Head of caudate nucleus (tissue), 42 donors: ENCODE measurements at regions not wholly inside any gene's neighbourhood (a gene's known extent, or its start where the extent isn't known, plus 50 kb on each side); places are given as distances from the start of the nearest gene placed in this dataset.

Experiments
- DNase-seq, 42 donors: peaks; one replicate each; pipeline versions ENCODE4 v3.0.0 to v3.0.0-alpha.2; 2020 to 2021; ENCODE audit warnings: mixed read lengths in 7 of 42
- intact Hi-C: fragments of 100-400 bp; cut with DNase I; formaldehyde crosslinking; loops from one replicate; pipeline ENCODE4 v1.15.0; 2022

DNA sequence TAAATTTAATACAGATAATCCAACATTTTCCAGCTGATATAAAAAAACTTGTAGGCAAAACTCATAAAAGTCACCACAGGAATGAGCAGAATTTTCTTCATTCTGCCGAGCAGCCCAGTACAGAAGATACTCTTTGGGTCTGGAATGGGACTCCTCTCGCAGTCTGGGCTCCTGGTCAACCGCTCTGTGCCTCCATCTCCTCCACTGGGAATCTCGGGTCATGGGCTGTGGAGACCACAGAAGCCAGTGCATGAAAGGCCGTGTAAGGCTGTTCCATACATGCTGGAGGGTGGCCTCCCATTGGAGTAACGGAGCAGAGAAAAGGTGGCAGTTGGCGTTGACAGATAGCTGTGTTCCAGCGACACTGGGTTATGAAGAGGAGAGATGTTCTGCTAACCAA is 616.4 kb upstream of the MGMT start:
- intact Hi-C loops, result no loop called here
- peak in 1 of 42 donors; percentile 26 for DNase-seq

DNA sequence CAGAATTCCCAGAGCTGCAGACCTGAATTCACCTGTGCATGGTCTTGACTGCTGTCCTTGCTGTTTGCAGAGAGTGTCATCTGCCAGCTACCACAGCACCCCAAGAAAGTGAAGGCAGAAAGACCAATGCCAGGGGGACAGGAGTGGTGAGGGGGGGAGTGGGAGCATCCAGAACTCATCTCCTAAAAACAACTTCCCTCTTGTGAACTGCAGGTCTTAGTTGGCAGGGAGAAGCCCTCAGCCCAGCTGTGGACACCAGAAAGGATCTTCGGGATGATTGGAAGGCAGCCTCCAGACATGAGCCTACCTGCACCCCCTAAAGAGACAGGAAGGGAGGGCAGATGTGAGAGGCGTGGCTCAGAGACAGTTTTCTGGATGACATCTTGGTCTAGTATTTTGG is 615.8 kb upstream of the MGMT start:
- intact Hi-C loops, result no loop called here
- peak in 1 of 42 donors; percentile 21 for DNase-seq

DNA sequence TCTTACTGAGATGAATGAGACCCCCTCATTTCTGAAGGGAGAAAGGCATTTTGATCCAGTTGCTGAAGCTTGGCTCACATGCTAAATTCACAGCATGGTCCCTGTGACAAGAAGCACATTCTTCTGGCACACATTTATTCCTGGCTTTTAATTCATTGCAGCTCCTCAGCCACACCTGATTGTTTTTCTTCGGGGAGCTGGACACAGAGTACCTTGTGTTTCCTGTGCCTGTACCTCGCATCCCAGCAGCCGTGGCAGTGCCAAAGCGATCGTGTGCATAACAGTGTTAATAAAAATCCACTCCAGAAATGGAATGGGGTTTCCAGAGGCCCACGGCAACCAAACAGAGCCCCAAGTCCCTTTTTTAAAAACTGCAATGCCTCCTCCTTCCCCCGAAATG is 615.3 kb upstream of the MGMT start:
- DNase-seq, result peak in 1 of 42 donors; percentile 7
- intact Hi-C loops, result no loop called here

DNA sequence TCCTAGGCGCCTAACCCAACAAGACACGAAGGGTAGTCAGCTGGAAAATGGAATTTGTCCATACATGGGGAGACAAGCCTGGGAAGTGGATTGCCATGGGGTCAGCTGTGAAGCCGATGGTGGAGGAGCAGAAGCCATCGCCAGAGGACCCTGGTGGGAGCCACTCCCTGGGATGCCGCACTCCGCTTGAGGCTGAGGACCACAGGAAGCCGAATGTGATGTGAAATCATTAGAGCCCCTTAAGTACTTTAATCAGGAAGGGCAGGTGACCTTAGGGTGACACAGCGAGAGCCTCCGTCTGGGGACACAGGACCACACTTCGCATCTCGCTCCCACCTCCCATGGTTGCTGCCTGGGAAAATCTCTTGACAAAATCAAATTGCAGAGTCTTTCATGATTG is 614.6 kb upstream of the MGMT start:
- intact Hi-C loops, result no loop called here
- DNase-seq, result peak in 2 of 42 donors; percentile 6 to 31

DNA sequence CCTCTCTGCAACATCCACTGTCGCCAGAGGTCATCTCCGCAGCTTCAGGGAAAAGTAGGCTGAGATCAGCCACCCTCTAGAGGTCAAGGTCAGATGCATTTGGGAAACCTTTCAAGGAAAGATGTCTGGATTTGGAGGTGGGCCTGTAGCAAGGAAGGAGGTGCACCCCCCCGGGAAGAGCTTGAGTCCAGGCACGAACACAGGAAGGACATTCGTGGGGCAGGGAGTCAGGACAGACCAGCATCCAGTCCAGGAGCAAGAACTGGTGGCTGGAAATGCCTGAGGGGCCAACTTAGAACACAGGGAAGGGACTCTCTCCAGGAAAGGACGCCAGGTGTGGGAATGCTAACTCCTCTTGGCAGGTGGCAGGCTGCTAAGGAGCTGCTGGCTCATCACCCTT is 614.1 kb upstream of the MGMT start:
- peak in 1 of 42 donors; percentile 35 for DNase-seq
- intact Hi-C loops, result no loop called here

DNA sequence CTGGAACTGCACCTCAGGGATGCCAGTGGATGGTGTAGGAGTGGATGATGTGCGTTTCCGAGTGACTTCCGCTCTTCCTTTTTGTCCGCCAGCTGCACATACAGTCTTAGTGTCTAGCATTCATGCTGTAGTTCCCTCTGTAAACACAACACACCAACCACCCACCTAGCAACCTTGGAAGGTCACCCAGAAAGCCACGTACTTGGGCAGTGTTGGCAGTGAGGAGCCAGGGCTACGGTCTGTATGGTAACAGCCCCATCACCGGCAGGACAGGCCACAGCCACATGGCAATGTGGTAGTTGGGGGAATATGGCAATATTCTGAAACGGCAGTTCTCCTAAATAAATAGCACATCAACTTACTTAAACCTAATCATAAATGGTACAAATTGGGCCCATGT is 613.5 kb upstream of the MGMT start:
- intact Hi-C loops, result no loop called here

DNA sequence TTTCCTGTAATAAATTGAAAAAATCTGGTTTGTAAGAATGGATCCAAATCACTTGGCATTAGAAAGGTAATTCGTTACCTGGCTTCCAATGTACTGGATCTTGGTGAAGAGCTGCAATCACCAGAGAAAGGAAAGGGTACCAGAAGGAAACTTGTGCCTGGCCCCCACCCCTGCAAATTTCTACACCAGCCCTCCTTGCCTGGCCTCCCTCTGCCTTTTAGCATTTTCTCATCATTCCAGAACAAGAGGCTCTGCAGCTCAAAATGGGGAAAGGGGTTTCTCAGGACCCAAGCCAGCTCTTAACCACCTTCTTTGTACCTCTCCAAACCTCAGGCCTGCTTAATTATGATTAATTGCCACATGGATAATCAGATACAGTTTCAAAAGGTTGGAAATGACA is 612.8 kb upstream of the MGMT start:
- peak in 2 of 42 donors; percentile 21 to 31 for DNase-seq
- intact Hi-C loops, result no loop called here

More for the DNA sequence above, 613.5 kb upstream of the MGMT start:
- peak in 1 of 42 donors; percentile 36 for DNase-seq

DNA sequence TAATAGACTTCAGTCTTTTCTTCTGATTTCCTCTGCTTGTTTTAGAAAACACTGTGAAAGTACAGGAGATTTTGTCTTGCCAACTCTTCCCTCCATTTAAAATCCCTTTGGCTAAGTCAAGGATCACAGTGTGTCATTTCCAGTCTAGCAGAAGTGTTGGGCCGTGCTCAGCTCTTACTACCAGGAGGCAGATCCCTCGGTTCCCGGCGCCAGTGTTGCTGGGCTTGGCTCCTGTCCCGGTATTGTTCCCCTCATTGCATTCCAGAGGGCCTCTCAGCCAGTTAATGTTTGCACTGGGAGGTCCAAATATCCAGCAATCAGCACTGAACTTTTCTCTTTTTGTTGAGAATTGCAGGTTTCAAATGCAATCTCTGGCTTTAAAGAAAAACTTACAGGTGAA is 612.1 kb upstream of the MGMT start:
- DNase-seq, result peak; percentile 39 to 92 (median 80)
- intact Hi-C loops, result no loop called here

DNA sequence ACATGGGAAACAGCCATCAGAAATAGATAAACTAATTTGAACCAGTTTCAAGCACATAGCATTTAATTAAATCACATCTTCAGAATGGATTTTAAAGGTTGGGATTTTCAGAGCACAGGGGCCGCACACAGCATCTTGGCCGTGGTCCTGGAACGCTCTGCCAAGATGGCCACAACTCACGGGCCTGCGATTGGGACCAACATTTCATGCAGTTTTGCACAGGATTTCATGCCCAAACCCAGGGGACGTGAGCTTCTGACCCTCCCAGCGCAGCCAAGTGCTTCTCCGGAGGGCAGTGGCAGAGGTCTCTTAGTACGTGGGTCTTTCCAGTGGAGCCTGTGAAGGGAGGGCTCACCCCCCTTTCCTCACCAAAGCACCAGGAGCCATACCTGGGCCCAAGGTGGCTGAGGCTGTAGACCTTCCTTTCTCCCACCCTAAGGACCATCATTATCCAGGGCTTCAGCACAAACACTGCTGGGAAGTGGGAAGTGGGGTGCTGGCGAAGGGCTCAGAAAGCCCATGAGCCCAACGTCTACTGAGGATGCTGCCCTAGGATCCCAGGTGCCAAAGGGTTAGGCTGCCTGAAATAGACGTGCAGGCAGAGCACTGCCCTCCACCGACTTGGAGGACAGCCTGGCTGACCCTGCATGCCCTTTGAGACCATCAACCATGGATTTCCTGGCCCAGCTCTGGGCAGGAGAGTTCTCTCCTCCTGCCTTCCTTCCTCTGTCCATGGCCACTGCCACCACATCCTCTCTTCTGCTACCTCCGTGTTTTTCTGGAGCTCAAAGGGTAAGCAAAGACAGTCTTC is 611.2 kb upstream of the MGMT start:
- peak in 4 of 42 donors; percentile 13 to 41 (median 36) for DNase-seq
- intact Hi-C loops, result no loop called here

DNA sequence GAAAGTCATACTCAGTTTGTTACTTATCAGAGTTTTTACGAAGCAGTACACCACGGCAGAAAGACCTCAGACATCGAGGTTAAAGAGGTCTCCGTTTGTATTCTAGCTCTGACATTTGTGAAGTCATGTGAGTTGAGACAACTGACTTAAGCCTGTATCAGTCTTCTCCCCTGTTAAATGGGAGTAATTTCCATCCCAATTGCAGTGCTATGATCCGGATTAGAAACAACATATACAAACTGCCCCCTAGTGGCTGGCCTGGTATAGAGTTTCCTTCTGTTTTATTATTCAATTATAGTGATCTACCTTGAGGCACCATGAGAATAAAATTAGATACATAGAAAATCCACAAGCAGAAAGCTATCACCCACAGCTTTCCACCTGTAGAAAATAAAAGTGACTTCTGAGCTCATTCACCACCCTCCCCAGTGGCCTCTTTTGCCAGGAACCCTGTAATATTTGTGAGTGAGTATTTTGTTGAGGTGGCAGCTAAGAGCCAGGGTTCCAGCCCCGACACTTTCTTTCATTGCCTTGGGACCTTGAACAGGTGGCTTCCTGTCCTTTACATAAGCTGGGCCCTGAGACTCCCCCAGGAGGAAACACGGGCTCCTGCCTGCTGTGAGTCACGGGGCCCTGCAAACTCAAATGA is 607.2 kb upstream of the MGMT start:
- intact Hi-C loops, result no loop called here
- DNase-seq, result peak in 17 of 42 donors; percentile 17 to 80 (median 31)

DNA sequence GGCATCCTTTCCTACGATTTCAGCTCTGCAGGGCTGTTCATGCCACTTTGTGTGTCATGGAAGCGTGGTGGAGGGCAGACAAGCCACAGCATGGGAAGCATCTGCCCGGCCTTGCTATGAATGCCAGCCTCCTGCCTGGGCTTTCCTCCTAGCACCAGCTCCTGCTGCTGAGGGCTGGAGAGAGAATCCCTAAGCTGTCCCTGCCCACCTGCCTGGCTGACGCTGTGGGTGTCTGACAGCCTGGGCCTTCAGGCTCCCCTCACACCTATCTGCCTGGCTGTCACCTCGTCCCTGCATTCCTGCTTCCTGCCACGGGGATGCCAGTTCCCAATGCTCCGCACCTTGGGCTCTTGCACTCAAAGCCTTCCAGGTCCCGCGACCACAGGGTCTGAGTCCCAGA is 606.5 kb upstream of the MGMT start:
- intact Hi-C loops, result no loop called here
- peak in 4 of 42 donors; percentile 1 to 30 (median 18) for DNase-seq

DNA sequence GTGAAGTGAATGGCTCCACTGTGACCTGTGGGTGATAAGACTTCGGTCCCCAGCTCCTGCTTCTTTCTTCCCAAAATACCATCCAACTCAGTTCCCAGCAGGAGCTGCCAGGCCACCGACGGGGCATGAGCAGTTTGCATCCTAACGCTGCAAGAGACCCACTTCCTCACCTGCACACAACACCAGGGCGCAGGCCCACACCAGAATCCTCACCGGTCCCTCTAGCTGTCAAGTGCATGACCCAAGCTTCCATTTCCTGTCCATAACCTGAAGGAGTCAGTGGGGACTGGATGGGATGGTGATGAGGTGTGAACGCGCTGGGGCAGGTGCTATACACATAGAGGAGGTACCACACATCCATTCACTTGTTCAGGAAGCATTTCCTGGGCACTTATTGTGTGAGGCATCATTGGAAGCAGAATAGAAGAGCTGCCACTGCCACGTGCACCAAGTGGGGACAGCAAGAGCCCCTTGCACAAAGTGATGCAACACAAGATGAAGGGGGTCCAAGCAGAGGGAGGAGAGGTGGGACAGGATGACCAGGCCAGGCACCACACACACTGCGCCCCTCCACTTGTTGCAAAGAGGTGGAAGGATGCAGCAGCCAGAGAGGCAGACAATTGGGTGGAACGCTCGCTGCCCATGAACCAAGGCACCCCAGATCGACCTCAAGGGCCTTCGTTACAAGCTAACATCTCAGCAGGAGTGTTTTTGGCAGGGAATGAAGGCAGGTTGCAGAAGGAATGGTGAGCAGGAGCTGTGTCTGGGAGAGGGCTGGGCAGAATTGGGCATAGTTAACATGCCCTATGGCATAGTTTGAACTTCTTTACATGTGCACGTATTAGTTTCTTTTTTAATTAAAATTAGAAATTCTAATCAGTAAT is 605.8 kb upstream of the MGMT start:
- intact Hi-C loops, result no loop called here
- DNase-seq, result peak in 4 of 42 donors; percentile 10 to 21 (median 16)

DNA sequence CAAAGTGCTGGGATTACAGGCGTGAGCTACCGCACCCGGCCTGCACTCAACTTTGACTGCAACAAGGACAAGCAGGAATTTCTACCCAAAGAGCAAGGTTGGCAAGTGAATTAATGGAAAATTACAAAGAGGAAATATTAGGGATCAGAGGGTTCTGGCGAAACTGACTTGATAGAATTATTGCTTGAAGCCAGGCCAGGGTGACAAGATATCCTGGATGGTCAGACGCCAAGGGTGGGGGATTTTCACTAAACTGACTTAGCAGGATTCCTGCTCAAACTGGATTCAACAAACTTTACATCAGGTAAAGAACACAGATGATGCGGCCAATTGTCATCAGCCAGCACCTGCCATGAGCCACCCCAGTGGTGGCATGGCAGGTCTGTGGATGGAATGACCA is 603.6 kb upstream of the MGMT start:
- intact Hi-C loops, result no loop called here
- peak in 3 of 42 donors; percentile 9 to 12 (median 11) for DNase-seq

DNA sequence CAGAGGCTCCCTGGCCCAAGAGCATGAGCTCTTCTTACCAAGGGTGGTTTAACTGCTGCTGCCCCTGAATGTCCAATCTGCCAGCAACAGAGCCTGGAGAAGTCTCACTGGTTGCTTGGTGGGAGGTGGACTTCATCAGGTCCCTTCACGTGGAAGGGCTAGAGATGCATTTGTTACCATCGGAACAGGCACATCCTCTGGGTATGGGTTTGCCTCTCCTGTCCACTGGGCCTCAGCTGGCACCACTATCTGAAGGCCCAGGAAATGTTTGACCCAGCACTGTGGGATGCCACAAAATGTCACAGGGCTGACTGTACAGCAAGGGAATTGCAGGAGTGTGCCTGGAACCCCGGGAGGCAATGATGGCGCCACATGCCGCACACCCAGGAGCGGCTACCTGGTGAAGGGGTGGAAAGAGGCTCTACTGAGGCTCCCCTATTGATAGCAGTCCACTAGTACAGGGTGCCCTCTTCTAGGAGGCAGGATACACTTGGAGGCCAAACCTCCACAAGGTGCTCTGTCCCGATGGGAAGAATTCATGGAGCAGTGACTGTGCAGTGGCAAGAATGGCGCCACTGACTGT is 603.1 kb upstream of the MGMT start:
- intact Hi-C loops, result no loop called here
- DNase-seq, result peak in 2 of 42 donors; percentile 16 to 20

DNA sequence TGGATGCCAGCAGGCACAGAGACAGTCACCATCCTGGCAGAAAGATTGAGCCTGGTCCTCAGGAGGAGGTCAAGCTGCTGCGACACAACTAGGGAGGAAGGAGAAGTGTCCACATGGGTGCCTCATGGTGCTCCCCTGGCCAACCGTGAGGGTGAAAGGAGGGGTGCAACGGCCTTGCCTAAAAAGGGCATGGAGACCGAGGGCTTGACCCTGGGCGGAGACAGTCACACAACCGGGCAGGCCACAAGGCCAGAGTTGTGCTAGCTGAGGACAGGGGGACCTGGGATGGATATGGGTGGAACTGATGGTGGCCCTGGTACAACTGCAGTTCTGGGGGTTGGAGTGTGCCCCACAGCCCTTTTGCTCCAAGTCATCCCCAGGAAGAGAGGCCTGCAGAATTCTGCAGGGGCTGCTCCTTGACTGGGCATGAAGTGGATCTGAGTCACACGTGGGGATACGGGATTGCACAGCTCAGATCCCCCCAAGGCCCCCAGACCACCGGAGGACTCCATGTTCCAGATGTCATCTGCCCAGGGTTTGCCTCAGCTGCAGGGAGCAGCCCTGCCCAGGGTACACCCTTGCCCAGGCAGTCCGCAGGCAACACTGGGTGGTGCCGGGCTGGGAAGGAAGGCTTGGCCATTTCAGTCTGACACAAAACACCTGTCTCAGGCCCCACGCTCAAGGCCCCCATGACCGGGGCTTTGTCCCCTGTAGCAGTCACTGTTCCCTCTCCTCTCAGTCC is 602.3 kb upstream of the MGMT start:
- intact Hi-C loops, result no loop called here
- peak in 4 of 42 donors; percentile 10 to 25 (median 15) for DNase-seq

DNA sequence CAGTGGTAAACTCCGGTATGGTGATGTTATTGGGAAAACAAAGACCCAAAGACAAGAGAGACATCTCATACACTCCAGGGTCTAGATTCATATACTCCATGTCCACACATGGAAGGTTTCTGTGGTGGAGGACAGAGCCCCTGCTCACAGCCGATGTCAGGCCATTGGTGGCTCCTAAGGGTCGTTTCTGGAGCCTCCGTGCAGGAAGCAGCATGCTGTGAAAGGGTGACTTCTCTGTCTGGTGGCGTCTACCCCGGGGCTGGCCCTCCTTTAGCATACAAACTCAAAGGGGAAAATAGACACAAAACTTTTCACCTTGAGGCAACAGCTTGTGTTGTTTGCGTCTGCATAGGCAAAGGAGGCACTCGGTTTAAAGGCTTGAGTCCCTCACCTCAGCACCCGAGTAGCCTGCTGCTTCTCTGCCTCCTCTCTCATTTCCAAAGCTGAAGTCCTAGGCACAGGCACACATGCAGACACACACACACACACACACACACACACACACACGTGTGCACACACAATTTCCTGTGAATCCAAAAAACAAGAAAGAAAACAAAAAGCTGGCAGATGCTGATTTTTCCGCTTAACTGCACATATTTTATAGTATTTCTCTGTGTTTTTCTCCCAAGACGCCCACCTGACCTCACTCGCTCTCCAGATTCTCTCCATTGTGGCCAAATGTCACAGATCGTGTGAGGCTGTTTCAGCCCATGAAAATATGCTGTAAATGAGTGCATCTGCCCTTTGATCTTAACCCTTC is 601.4 kb upstream of the MGMT start:
- intact Hi-C loops, result no loop called here
- peak in 3 of 42 donors; percentile 11 to 30 (median 14) for DNase-seq

DNA sequence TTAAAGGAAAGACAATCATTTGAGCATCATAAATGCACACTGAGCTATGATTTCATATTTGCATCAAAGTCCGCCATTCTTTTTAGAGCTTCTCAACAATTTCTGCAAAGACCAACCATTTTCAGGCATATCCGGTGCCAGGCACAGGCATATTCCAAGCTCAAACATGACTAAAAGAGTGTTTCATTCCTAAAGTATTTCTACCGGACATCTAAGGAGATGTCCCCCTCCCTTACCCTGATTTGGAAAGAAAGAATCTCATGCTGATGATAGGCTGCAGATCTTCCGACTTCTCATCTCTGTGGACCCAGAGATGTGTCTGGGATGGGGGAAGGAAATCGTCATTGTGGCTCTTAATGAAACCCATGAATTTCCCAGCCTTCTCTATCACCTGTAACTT is 600.5 kb upstream of the MGMT start:
- peak in 1 of 42 donors; percentile 16 for DNase-seq
- intact Hi-C loops, result no loop called here

DNA sequence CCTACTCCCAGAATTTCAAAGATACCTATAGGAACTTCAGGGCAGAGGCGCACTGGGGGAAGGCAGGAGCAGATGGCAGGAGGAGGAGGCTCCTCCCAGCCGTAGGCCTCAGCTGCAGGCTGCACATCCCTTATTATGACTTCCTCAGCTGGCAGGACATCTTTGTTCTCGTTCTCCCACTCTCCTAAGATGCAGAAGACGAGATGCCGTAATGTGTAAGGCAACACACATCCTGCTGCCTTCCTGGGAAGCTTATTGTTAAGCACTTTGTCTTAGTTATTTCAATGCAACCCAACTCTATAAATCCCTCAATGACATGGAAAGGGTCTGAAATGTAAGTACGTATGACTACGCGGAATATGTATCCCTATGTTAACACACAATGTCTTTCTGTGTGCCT is 599.8 kb upstream of the MGMT start:
- DNase-seq, result peak in 2 of 42 donors; percentile 33
- intact Hi-C loops, result no loop called here
